Sigmoid colon (tissue), 3 donors: ENCODE measurements at regions not wholly inside any gene's neighbourhood (a gene's known extent, or its start where the extent isn't known, plus 50 kb on each side); places are given as distances from the start of the nearest gene placed in this dataset.

Experiments used
- CTCF ChIP-seq, 4 experiments: fragments of 450-650 bp in 3 of 4; fragments of 200-600 bp in 1 of 4; IDR thresholded peaks; one replicate each; pipeline ENCODE4 v1.5.1; 2016 to 2019; ENCODE audit warnings: antibody characterized with exemption in 4 of 4, mild to moderate bottlenecking in 3 of 4, moderate library complexity in 2 of 4
- POLR2A ChIP-seq, 2 donors: fragments of 450-650 bp; IDR thresholded peaks; one replicate each; pipeline ENCODE4 v1.6.1; 2016; ENCODE audit warnings: antibody characterized with exemption in 2 of 2, mild to moderate bottlenecking in 2 of 2, moderate library complexity in 2 of 2

- no peak for TF ChIP-seq CTCF (IDR thresholded peaks at IDR 0.05)
- TF ChIP-seq POLR2A (IDR thresholded peaks at IDR 0.05), result no peak
These were observed 390.2 kb upstream of the NXPH2 start for GRCh38 chr2:139170406-139170805.
